Neutrophil (primary cell): ENCODE measurements at regions not wholly inside any gene's neighbourhood (a gene's known extent, or its start where the extent isn't known, plus 50 kb on each side); places are given as distances from the start of the nearest gene placed in this dataset.

Experiments
- H3K27ac ChIP-seq: fragments of 200-600 bp; sonication (generic); 2 replicates; pipeline ENCODE4 v1.5.1; 2016; ENCODE audit warnings: mild to moderate bottlenecking, moderate library complexity
- H3K27me3 ChIP-seq: fragments of 200-600 bp; sonication (generic); 2 replicates; pipeline ENCODE4 v1.6.0; 2016; ENCODE audit warnings: mild to moderate bottlenecking
- H3K36me3 ChIP-seq: fragments of 200-600 bp; sonication (generic); 2 replicates; pipeline ENCODE4 v1.5.1; 2017
- H3K4me1 ChIP-seq, 2 experiments: fragments of 200-600 bp in 1 of 2; sonication (generic) in 1 of 2; 1 replicate in 1 of 2; 2 replicates in 1 of 2; pipeline versions ENCODE4 v1.5.1 to v1.6.1; 2013 to 2016; ENCODE audit warnings: low read depth in 1 of 2, low read length in 1 of 2, mild to moderate bottlenecking in 1 of 2, moderate library complexity in 1 of 2; ENCODE audit not compliant: control insufficient read depth in 1 of 2, insufficient read depth in 1 of 2
- H3K4me3 ChIP-seq, 2 experiments: fragments of 200-600 bp in 1 of 2; sonication (generic) in 1 of 2; 1 replicate in 1 of 2; 2 replicates in 1 of 2; pipeline ENCODE4 v1.5.1; 2013 to 2016; ENCODE audit warnings: low read depth in 1 of 2, low read length in 1 of 2, mild to moderate bottlenecking in 1 of 2, moderate library complexity in 1 of 2
- H3K9me3 ChIP-seq: fragments of 200-600 bp; sonication (generic); 2 replicates; pipeline ENCODE4 v1.5.1; 2016
- TF ChIP-seq, protein P1 (sequence below): fragments of 200-600 bp; sonication (generic); IDR thresholded peaks from 2 replicates; pipeline ENCODE4 v1.5.1; 2016; ENCODE audit warnings: antibody characterized with exemption

GRCh38 chr5:147080391-147080790, 154.4 kb upstream of the STK32A start:
- TF ChIP-seq, protein P1, sequence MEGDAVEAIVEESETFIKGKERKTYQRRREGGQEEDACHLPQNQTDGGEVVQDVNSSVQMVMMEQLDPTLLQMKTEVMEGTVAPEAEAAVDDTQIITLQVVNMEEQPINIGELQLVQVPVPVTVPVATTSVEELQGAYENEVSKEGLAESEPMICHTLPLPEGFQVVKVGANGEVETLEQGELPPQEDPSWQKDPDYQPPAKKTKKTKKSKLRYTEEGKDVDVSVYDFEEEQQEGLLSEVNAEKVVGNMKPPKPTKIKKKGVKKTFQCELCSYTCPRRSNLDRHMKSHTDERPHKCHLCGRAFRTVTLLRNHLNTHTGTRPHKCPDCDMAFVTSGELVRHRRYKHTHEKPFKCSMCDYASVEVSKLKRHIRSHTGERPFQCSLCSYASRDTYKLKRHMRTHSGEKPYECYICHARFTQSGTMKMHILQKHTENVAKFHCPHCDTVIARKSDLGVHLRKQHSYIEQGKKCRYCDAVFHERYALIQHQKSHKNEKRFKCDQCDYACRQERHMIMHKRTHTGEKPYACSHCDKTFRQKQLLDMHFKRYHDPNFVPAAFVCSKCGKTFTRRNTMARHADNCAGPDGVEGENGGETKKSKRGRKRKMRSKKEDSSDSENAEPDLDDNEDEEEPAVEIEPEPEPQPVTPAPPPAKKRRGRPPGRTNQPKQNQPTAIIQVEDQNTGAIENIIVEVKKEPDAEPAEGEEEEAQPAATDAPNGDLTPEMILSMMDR, result no peak
- Histone ChIP-seq H3K4me3 (no peak overlapping the region), H3K36me3 (no peaks in the 10 kb centered on the region), H3K27ac (no peak overlapping the region), H3K9me3 (no peaks in the 10 kb centered on the region), H3K27me3 (no peaks in the 10 kb centered on the region), H3K4me1 (no peaks in the 10 kb centered on the region)

DNA sequence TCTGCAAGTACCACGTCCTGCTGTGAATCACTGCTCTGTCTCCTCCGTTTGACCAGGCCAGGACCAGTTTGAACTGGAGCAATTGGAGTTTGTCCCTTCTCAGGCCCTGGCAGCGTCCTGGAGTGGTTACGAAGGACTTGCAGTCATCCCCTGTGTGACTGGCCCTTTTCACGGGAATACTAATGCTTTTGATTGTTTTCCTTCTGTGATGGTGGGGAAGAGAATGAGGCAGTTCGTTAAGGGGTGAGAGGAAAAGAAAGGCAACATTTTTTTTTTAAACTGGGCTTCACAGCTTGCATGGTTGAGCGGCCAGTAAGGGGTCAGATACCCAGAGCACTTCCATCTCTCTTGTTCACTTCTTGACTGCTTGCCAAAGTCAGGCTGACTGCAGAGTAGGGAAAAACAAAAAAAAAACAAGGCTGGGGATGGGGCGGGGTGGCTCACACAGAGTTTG, 153.5 kb upstream of the STK32A start:
- Histone ChIP-seq H3K27me3 (no peaks in the 10 kb centered on the region), H3K27ac (no peak overlapping the region), H3K9me3 (no peaks in the 10 kb centered on the region), H3K4me1 (no peaks in the 10 kb centered on the region), H3K4me3 (no peak overlapping the region), H3K36me3 (no peaks in the 10 kb centered on the region)
- TF ChIP-seq, protein P1, result no peak

DNA sequence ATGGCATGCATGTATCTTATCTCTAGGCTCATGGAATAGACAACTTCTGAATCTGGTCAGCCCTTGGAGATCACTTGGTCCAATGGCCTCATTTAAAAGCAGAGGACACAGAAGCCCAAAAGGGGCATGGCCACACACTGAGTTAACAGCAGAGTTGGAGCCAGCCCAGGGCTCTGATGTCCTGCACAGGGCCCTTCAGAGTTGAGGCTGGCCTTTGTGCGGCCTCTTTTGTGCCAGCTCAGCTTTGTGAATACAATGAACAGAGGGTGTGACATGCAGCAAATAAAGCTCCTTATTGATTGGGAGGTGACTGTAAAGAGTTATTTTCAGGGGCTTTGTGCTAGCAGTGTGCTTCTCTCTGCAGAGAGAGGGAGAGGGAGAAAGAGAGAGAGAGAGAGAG, 150.1 kb upstream of the STK32A start:
- Histone ChIP-seq H3K4me1 (no peaks in the 10 kb centered on the region), H3K27me3 (no peaks in the 10 kb centered on the region), H3K9me3 (no peaks in the 10 kb centered on the region), H3K27ac (no peak overlapping the region), H3K36me3 (no peaks in the 10 kb centered on the region), H3K4me3 (no peak overlapping the region)
- TF ChIP-seq, protein P1, result no peak

- H3K4me1 ChIP-seq, result no peaks in the 10 kb centered on the region
- H3K27ac ChIP-seq, result no peak overlapping the region
- H3K4me3 ChIP-seq, result no peak overlapping the region
- TF ChIP-seq, protein P1, result no peak
- H3K36me3 ChIP-seq, result no peaks in the 10 kb centered on the region
- H3K9me3 ChIP-seq, result no peaks in the 10 kb centered on the region
- no peaks in the 10 kb centered on the region for H3K27me3 ChIP-seq
Measured at GRCh38 chr5:147085409-147085808, 149.4 kb upstream of the STK32A start.

DNA sequence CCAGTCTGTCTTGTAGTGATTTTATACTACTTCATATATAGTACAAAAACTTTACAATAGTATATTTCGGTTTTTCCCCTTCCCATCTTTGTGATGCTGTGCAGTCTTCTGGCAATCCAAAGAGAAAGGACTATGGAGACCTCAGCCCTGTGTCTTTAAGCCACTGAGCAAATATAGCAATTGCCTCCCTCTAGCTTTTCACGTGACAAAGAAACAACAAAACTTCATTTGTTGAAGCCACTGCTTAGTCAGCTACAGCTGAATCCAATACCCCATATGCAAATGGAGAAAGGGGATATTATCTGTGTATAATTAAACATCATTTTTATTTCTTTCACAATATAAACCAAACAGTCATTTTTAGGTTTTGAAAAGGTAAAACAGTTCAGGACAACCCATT, 142.8 kb upstream of the STK32A start:
- no peak overlapping the region for H3K27ac ChIP-seq
- H3K36me3 ChIP-seq, result no peaks in the 10 kb centered on the region

More for the DNA sequence above, 142.8 kb upstream of the STK32A start:
- Histone ChIP-seq H3K27me3 (no peaks in the 10 kb centered on the region), H3K4me3 (no peak overlapping the region), H3K4me1 (no peaks in the 10 kb centered on the region), H3K9me3 (no peaks in the 10 kb centered on the region)
- TF ChIP-seq, protein P1, result no peak
